ENCODE measurements at regions not wholly inside any gene's neighbourhood (a gene's known extent, or its start where the extent isn't known, plus 50 kb on each side); places are given as distances from the start of the nearest gene placed in this dataset.

DNA sequence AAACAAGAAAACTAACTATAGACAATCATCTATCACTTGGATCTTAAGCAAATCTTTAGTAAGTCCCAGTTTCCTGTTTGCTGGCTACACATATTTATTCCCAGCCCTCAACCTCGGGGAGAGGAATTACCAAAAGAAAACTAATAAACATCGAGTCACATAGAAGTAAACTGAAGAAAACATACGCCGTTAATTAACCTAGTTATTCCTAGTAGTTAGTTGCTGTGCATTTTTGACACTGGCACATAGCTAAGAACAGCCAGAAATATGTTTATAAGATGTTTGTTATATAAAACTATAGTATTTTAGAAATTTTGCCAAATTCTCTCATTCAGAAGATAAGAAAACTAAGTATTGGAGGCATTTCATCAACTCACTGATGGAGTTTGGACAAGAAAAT lies 407.2 kb upstream of the ARHGEF26 start:
- TF ChIP-seq POLR2AphosphoS5 (IDR thresholded peaks at IDR 0.05) = no peak
- TF ChIP-seq, protein P1, sequence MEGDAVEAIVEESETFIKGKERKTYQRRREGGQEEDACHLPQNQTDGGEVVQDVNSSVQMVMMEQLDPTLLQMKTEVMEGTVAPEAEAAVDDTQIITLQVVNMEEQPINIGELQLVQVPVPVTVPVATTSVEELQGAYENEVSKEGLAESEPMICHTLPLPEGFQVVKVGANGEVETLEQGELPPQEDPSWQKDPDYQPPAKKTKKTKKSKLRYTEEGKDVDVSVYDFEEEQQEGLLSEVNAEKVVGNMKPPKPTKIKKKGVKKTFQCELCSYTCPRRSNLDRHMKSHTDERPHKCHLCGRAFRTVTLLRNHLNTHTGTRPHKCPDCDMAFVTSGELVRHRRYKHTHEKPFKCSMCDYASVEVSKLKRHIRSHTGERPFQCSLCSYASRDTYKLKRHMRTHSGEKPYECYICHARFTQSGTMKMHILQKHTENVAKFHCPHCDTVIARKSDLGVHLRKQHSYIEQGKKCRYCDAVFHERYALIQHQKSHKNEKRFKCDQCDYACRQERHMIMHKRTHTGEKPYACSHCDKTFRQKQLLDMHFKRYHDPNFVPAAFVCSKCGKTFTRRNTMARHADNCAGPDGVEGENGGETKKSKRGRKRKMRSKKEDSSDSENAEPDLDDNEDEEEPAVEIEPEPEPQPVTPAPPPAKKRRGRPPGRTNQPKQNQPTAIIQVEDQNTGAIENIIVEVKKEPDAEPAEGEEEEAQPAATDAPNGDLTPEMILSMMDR (IDR thresholded peaks at IDR 0.05 in 8 of 11, conservative IDR thresholded peaks at IDR 0.05 in 3 of 11) = no peak

Measured in spleen (tissue), 7 donors.